ENCODE measurements at regions not wholly inside any gene's neighbourhood (a gene's known extent, or its start where the extent isn't known, plus 50 kb on each side); places are given as distances from the start of the nearest gene placed in this dataset.

DNA sequence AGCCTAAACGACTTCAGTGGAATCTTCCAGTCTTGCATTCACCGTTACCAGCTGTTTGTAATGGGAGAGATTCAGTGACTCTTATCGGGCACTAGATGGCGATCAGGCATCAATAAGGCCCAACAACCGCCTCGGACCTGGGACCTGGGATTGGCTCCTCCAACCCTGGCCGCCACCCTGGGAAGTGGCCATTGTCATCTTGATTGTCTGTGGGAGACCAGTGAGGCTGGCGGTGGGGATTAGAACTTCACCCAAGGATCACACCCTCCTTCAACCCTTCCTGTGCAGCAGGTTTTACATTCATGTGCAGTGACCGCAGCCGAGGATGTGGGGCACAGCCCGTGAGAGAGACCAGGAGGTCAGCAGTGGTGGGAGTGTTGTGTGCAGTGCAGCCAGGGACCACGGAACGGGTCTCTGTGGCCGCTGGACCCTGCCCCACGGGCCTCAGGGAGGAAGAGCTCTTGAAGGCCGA lies 85.3 kb downstream of the SPP2 start:
- TF ChIP-seq, protein P1, sequence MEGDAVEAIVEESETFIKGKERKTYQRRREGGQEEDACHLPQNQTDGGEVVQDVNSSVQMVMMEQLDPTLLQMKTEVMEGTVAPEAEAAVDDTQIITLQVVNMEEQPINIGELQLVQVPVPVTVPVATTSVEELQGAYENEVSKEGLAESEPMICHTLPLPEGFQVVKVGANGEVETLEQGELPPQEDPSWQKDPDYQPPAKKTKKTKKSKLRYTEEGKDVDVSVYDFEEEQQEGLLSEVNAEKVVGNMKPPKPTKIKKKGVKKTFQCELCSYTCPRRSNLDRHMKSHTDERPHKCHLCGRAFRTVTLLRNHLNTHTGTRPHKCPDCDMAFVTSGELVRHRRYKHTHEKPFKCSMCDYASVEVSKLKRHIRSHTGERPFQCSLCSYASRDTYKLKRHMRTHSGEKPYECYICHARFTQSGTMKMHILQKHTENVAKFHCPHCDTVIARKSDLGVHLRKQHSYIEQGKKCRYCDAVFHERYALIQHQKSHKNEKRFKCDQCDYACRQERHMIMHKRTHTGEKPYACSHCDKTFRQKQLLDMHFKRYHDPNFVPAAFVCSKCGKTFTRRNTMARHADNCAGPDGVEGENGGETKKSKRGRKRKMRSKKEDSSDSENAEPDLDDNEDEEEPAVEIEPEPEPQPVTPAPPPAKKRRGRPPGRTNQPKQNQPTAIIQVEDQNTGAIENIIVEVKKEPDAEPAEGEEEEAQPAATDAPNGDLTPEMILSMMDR (IDR thresholded peaks at IDR 0.05; ENCODE audit: extremely low read depth in 1 of 2, insufficient read depth in 1 of 2, low read depth in 1 of 2, low read length in 2 of 2), result peak; percentile 68 to 79
- TF ChIP-seq JUN (IDR thresholded peaks at IDR 0.05; ENCODE audit: borderline replicate concordance, insufficient read depth, insufficient read length, low read depth) (no peak), POLR2A (IDR thresholded peaks at IDR 0.05; ENCODE audit: low read depth, low read length) (no peak)
